Pulmonary artery endothelial cell (primary cell): ENCODE measurements at regions not wholly inside any gene's neighbourhood (a gene's known extent, or its start where the extent isn't known, plus 50 kb on each side); places are given as distances from the start of the nearest gene placed in this dataset.

Experiments used
- DNase-seq: peaks from one replicate; pipeline ENCODE4 v3.0.0-alpha.2; 2011; ENCODE audit warnings: low read depth, low spot score

GRCh38 chr1:38231941-38232340 is 185.3 kb upstream of the POU3F1 start:
- DNase-seq: no peak

DNA sequence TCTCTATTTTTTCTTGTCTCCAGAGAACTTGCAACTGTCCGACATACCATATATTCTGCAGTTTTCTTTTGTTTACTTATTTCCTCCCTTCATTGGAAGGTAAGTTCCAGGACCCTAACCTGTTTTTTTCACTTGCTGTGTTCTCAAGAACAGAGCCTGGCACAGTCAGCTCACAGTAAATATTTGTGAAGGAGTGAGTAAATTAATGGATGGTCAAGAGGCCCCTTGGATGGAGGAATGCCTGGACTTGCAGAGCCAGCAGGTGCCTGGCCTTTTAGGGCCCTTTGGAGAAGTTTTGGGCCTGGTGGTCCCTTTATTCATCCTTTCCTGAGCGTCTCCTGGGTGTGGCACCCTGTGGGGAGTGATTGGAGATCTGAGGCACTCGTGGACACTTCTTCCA is 182.1 kb upstream of the POU3F1 start:
- DNase-seq: no peak

- DNase-seq: no peak
Measured at GRCh38 chr1:38225745-38226144, 179.2 kb upstream of the POU3F1 start.

GRCh38 chr1:38223391-38223790 is 176.8 kb upstream of the POU3F1 start:
- DNase-seq: no peak

GRCh38 chr1:38222891-38223290 is 176.3 kb upstream of the POU3F1 start:
- no peak for DNase-seq

- no peak for DNase-seq
Measured at GRCh38 chr1:38221006-38221649, 174.5 kb upstream of the POU3F1 start.

DNA sequence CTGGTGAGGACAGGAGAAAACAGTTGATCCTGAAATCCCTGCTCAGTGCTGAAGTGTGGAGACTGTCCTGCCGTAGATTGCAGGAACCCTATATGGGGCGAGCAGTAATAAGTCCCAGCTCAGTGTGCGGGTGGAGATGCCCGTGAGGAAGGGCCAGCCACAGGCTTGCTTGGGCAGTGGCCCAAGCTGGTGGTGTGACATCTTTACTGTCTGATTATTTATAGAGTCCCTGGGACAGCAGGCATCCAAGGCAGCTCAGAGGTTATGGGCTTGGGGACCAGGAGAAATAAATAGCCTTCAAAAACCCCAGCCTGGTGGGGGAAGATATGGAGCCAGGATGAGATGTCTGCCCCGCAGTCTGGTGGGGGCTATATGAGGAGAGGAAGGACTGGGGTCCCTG is 170.7 kb upstream of the POU3F1 start:
- DNase-seq: no peak

DNA sequence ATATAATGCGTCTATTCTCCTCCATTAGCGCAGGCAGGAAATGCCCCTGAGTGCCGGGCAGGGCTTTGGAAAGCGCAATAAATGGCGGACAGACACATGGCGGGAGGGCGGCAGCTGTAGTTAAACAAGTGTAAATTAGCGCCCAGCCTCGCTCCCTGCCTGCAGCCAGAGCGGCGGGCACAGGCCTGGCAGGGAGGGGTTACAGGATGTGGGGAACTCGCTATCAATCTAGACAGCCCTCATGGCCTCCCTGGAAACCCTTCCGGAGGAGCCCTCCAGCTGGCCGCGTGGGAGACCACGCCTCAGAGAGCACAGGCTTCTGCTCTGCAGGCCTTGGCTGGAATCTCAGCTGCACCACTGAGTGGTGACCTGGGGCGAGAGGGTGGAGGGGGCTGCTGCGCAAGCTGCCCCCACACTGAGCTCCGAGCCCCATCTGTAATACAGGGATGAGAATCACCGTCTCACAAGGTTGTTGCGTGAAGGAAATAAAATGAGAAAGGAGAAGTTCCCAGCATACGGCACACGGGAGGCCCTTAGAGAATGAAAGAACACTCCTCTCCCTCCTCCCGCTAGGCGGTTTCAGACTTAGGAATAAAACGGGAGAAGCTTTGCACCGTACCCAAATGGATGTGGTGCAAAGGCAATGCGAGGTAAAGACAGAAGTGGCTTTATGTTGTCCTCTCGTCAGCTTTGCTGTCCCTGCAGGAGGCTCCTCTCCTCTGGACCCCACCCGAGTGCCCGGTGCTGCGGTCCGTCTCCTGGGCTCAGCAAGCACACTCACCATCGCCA is 167.2 kb upstream of the POU3F1 start:
- DNase-seq: no peak

DNA sequence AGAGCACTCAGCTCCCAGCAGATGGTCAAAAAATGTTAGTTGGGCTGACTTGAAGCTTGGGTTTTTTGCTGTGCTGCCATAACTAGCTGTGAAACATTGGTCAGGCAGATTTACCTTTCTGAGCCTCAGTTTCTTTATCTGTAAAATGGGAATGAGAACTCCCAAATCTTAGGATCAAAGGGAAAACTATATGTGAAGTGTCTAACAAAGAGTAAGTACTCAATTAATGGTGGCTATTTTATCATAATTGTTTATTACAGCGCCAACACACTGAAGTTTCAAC is 164.2 kb upstream of the POU3F1 start:
- DNase-seq: no peak

- DNase-seq: no peak
Measured at GRCh38 chr1:38210021-38210894, 163.7 kb upstream of the POU3F1 start.

GRCh38 chr1:38208716-38209632 is 162.4 kb upstream of the POU3F1 start:
- no peak for DNase-seq

DNA sequence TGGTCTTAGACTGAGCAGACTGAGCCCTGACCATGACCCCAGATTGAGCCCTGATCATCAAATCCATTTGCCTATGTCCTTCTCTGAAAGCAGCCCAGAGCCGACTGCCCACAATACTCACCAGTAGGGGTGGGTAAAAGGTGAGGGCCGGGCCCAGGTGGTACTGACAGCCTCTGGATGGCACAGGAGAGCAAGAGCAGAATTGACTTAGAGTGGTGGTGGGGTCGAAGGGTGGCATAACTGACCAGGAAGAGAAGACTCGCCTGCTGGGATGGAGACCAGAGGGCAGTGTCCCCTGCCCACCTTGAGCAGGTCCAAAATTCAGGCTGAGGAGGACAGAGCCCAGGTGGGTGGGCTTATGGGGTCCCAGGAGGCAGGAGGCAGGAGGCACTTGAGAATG is 161.3 kb upstream of the POU3F1 start:
- DNase-seq: no peak

- no peak for DNase-seq
Measured at GRCh38 chr1:38207275-38207674, 160.7 kb upstream of the POU3F1 start.

DNA sequence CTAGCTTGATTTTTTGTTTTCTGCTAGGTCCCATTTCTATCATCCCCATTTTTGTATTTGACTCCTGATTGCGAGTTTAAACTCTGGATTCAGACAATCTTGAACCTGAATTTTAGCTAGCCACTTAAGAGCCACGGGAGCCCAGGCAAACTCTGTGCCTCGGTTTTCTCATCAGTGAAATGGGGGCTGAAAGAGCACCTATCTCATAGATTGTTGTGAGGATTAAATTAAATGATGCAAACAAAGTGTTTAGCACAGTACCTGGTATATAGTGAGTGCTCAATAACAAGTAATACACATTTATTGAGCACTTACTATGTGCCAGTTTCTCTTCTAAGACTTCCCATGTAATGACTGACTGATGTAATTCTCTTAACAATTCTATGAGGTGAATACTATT is 158.1 kb upstream of the POU3F1 start:
- no peak for DNase-seq

- no peak for DNase-seq
Measured at GRCh38 chr1:38203441-38203840, 156.8 kb upstream of the POU3F1 start.

DNA sequence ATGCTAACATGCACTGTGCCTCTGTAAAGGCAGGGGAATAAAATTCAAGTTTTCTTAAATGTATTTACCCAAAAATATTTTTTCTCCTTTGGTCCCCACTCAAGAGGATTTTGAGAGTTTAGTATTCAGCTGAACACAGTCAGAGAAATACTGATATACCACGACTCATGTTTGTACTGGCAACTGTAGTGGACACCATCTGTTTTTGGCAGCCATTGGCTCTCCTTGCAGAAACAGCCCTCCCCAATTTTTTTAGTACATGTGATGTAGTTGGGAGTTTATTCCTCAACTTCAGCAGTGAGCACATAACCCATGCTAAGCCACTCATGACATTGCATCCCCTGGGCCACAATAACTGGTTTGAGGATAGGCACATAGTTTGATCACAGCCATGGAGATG is 154.8 kb upstream of the POU3F1 start:
- DNase-seq: no peak

- no peak for DNase-seq
Measured at GRCh38 chr1:38198621-38199020, 152.0 kb upstream of the POU3F1 start.

DNA sequence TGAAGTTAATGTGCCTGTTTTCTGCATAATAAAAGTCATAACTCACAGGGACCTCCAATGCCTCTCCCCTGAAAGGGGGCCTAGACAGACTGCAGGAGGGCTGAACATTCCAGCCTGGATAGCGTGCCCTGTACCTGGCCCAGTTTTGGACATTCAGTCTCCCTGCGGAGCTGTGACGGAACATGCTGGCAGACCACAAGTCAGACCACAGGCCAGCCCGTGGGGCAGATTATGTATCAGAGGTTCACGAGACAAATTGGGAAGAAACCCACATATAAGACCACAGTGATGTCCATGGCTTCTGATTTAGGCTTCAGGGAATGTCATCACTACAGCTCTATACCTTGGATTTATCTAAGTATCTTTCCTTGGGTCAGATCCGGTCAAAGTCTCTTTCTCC is 151.5 kb upstream of the POU3F1 start:
- DNase-seq: no peak

DNA sequence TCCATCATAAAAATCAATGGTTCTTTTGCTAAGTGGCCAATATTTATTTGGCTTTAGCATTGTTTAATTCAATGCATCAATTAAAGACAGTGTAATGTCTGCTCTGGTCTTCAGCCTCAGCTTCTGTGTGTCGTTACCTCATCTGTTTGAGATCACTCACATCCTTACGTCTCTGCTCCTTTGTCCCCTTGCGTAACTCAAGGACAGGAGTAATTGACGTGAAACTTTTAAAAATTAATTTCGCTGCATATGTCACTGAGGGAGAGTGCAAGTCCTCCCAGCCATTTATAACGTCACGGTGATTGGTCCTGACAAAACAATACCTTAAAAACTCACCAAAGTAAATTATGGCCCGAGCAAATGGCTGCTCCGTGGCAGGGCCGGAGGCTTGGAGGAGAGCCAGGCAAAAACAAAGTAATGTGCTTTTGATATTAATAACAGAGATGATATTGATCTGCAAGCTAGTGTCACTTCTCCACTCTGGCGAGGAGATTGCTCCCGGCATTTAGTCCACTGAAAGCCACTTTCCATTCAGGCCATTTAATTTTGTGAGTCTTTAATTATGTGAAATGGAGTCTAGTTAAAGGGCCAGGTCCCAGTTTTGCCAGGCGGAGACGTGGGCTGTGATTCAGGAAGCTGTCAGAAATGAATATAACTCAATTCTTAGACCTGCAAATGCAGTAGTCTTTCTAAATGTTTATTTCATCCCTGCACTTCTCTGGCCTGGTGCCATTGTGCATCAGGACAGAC is 150.9 kb upstream of the POU3F1 start:
- DNase-seq: no peak

DNA sequence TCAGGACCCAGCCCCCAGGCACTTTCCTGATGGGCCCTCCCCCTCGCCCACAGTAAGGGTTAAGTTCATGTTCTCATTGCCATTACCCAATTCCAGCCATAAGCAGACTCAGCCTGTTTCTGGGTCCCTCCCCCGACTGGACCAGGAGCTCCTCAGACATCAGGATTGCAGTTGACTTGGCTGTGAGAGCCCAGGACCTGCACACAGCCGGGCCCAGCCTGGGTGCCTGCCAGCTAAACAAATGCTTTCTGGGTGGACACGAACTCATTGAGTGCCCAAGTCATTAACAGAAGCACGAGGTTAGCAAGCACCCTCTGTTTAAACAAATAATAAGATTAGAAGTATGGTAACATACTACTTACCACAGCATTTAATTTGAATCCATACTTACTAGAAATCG is 147.9 kb upstream of the POU3F1 start:
- DNase-seq: no peak

DNA sequence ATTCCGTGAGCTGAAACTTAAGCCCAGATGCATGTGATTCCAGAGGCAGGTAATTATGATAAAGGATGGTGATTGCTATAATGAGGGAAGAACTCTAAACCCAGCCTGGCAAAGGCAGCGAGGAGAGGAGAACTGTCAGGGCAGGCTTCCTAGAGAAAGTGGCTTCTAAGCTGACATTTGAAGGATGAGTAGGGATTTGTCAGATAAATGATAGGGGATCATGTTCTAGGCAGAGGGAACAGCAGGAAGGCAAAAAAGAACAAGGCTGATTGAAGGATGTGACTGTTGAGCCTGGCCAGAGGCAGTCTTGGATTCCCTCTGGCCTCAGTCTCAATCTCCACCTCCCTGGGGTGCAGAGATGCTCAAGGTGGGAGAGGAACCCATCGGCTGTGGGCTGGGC is 146.4 kb upstream of the POU3F1 start:
- DNase-seq: no peak
